Esophagus squamous epithelium (tissue), 4 donors: ENCODE measurements at regions not wholly inside any gene's neighbourhood (a gene's known extent, or its start where the extent isn't known, plus 50 kb on each side); places are given as distances from the start of the nearest gene placed in this dataset.

Source experiments
- POLR2A ChIP-seq, 4 donors: fragments of 450-650 bp; IDR thresholded peaks; one replicate each; pipeline ENCODE4 v1.6.1; 2017; ENCODE audit warnings: antibody characterized with exemption in 4 of 4, mild to moderate bottlenecking in 4 of 4, moderate library complexity in 3 of 4
- TF ChIP-seq, protein P1 (sequence below), 6 experiments: fragments of 450-650 bp in 4 of 6; fragments of 200-600 bp in 2 of 6; sonication (generic) in 2 of 6; IDR thresholded peaks; one replicate each; pipeline ENCODE4 v1.5.1; 2016 to 2019; ENCODE audit warnings: antibody characterized with exemption in 6 of 6, mild to moderate bottlenecking in 4 of 6, moderate library complexity in 4 of 6

DNA sequence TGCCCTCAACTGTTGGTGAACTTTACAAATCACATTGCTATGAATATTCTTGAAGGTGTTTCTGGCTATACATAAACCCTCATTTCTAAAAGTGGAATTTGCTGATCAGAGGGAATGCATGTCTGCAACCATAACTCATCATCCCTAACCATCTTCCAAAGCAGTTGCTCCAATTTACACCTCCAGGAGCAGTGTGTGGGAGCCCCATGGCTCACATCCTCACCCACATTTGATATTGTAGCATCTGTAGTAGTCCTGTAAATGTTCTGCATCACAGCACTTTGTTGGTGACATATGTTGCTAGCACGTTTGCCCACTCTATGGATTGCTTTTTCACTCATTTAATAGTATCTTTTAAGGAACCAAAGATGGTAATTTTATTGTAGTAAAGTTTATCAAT is 183.8 kb upstream of the SMLR1 start:
- TF ChIP-seq, protein P1, sequence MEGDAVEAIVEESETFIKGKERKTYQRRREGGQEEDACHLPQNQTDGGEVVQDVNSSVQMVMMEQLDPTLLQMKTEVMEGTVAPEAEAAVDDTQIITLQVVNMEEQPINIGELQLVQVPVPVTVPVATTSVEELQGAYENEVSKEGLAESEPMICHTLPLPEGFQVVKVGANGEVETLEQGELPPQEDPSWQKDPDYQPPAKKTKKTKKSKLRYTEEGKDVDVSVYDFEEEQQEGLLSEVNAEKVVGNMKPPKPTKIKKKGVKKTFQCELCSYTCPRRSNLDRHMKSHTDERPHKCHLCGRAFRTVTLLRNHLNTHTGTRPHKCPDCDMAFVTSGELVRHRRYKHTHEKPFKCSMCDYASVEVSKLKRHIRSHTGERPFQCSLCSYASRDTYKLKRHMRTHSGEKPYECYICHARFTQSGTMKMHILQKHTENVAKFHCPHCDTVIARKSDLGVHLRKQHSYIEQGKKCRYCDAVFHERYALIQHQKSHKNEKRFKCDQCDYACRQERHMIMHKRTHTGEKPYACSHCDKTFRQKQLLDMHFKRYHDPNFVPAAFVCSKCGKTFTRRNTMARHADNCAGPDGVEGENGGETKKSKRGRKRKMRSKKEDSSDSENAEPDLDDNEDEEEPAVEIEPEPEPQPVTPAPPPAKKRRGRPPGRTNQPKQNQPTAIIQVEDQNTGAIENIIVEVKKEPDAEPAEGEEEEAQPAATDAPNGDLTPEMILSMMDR (IDR thresholded peaks at IDR 0.05): no peak
- no peak for TF ChIP-seq POLR2A (IDR thresholded peaks at IDR 0.05)
